Ishikawa (cell line): ENCODE measurements at regions not wholly inside any gene's neighbourhood (a gene's known extent, or its start where the extent isn't known, plus 50 kb on each side); places are given as distances from the start of the nearest gene placed in this dataset.

Experiments used
- CEBPB ChIP-seq: IDR thresholded peaks from 2 replicates; pipeline ENCODE4 v1.6.1; 2012
- CREB1 ChIP-seq: IDR thresholded peaks from 2 replicates; pipeline ENCODE4 v1.6.1; 2012; ENCODE audit warnings: low read depth
- RAD21 ChIP-seq: IDR thresholded peaks from 2 replicates; pipeline ENCODE4 v1.6.1; 2012; ENCODE audit warnings: low read depth
- TEAD4 ChIP-seq: IDR thresholded peaks from 2 replicates; pipeline ENCODE4 v1.6.1; 2012
- YY1 ChIP-seq: IDR thresholded peaks from 2 replicates; pipeline ENCODE4 v1.6.1; 2012; ENCODE audit warnings: low read depth
- ZBTB7A ChIP-seq: IDR thresholded peaks from 2 replicates; pipeline ENCODE4 v1.6.1; 2012; ENCODE audit warnings: low read depth
- TF ChIP-seq, protein P1 (sequence below): IDR thresholded peaks from 2 replicates; pipeline ENCODE4 v1.6.1; 2012; ENCODE audit warnings: low read depth, mild to moderate bottlenecking

DNA sequence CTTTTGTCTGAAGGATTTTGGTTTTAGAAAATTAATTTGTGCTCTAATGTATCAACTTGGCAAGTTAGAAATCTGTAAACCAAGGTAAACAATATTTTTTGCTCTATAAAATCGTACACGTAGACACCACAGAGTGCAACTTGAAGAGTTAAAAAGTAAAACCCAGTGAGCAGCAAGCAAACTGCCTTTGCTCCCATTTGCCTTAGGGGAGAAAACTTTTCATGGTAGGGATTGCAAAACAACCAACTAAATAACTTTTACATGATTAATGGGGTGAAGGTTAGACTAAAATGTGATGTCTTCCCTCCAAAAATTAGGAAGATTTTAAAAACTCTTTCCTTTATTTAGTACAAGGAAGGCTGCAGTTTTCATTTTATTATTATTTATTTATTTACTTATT is 224.2 kb upstream of the LYZL1 start:
- no peak for TF ChIP-seq CEBPB
- TF ChIP-seq YY1 = no peak
- TF ChIP-seq RAD21 = no peak
- no peak for TF ChIP-seq CREB1
- no peak for TF ChIP-seq ZBTB7A
- TF ChIP-seq, protein P1, sequence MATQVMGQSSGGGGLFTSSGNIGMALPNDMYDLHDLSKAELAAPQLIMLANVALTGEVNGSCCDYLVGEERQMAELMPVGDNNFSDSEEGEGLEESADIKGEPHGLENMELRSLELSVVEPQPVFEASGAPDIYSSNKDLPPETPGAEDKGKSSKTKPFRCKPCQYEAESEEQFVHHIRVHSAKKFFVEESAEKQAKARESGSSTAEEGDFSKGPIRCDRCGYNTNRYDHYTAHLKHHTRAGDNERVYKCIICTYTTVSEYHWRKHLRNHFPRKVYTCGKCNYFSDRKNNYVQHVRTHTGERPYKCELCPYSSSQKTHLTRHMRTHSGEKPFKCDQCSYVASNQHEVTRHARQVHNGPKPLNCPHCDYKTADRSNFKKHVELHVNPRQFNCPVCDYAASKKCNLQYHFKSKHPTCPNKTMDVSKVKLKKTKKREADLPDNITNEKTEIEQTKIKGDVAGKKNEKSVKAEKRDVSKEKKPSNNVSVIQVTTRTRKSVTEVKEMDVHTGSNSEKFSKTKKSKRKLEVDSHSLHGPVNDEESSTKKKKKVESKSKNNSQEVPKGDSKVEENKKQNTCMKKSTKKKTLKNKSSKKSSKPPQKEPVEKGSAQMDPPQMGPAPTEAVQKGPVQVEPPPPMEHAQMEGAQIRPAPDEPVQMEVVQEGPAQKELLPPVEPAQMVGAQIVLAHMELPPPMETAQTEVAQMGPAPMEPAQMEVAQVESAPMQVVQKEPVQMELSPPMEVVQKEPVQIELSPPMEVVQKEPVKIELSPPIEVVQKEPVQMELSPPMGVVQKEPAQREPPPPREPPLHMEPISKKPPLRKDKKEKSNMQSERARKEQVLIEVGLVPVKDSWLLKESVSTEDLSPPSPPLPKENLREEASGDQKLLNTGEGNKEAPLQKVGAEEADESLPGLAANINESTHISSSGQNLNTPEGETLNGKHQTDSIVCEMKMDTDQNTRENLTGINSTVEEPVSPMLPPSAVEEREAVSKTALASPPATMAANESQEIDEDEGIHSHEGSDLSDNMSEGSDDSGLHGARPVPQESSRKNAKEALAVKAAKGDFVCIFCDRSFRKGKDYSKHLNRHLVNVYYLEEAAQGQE = no peak
- no peak for TF ChIP-seq TEAD4
